Stimulated activated naive B cell treated with anti-CD40 and anti-IgM and Interleukin-4, amounts not matched to agents 10 μg/mL and 1 μg/mL and 100 μg/mL, for 72 hours (primary cell): ENCODE measurements at regions not wholly inside any gene's neighbourhood (a gene's known extent, or its start where the extent isn't known, plus 50 kb on each side); places are given as distances from the start of the nearest gene placed in this dataset.

Experiments used
- ATAC-seq, 2 donors: fragments of 150-1000 bp; cut with Tn5 transposase; replicated peaks; 2 replicates each; pipeline ENCODE4 v1.10.0; 2021; ENCODE audit warnings: moderate library complexity in 1 of 2
- DNase-seq: peaks from one replicate; pipeline ENCODE4 v3.0.0; 2021
- H3K27ac Mint-ChIP-seq: one replicate; pipeline ENCODE4 v1.8.0; 2022; ENCODE audit warnings: mild to moderate bottlenecking, mixed read lengths
- H3K27me3 Mint-ChIP-seq, 2 donors: one replicate each; pipeline ENCODE4 v1.8.0; 2022; ENCODE audit warnings: mixed read lengths in 2 of 2
- H3K36me3 Mint-ChIP-seq, 2 donors: one replicate each; pipeline ENCODE4 v1.8.0; 2022; ENCODE audit warnings: mixed read lengths in 2 of 2, mild to moderate bottlenecking in 1 of 2
- H3K4me1 Mint-ChIP-seq, 2 donors: one replicate each; pipeline ENCODE4 v1.8.0; 2022; ENCODE audit warnings: mixed read lengths in 2 of 2, mild to moderate bottlenecking in 1 of 2
- H3K4me3 Mint-ChIP-seq, 2 donors: one replicate each; pipeline ENCODE4 v1.8.0; 2022; ENCODE audit warnings: mild to moderate bottlenecking in 2 of 2, mixed read lengths in 2 of 2, moderate library complexity in 1 of 2
- H3K9me3 Mint-ChIP-seq, 2 donors: one replicate each; pipeline ENCODE4 v1.8.0; 2022; ENCODE audit warnings: mixed read lengths in 2 of 2, mild to moderate bottlenecking in 1 of 2

DNA sequence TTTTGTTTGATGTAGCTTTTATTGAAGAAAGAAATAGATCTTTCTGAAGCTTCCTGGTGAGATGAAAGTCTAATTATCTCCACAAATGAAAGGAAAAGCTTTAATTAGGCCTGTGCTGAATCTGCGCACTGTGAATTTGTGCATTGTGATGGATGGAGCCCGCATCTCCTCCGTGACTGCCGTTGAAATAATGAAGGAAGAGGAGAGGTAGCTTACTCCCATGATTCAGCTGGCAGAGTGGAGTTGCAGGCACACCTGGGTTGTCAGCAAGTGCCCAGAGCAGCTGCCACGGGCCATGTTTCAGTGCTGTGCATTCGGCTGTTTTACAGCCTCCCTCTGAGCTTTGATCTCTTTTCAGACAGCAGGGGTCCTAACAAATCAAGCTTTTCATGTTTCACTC lies 735.3 kb upstream of the TENM3 start:
- ATAC-seq (no peak), DNase-seq (no peak)
- no peak overlapping the region for H3K27ac Mint-ChIP-seq
- H3K4me3 Mint-ChIP-seq: no peak overlapping the region
- H3K9me3 Mint-ChIP-seq: no peaks in the 10 kb centered on the region
- H3K27me3 Mint-ChIP-seq: no peaks in the 10 kb centered on the region
- no peaks in the 10 kb centered on the region for H3K4me1 Mint-ChIP-seq
- no peaks in the 10 kb centered on the region for H3K36me3 Mint-ChIP-seq

DNA sequence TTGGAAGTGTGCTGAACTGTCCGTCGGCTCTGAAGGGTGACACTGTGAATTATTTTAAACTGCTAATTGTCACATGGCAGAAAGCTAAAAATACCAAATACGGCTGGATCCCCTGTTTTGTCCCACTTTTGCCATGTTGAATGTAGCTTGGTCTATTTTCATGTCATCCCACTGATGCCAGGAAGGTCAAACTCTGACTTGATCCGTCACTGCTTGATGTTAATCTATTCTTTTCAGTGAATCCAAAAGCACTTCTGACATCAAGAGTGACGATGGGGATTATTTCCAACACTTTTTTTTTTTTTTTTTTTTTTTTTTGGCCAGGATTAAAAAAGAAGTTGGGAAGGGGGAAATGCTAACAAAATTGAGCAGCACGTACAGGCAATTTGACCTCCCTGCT lies 734.6 kb upstream of the TENM3 start:
- no peaks in the 10 kb centered on the region for H3K4me1 Mint-ChIP-seq
- DNase-seq (no peak), ATAC-seq (no peak)
- no peaks in the 10 kb centered on the region for H3K36me3 Mint-ChIP-seq
- no peak overlapping the region for H3K27ac Mint-ChIP-seq
- no peaks in the 10 kb centered on the region for H3K9me3 Mint-ChIP-seq
- H3K4me3 Mint-ChIP-seq: no peak overlapping the region
- no peaks in the 10 kb centered on the region for H3K27me3 Mint-ChIP-seq

DNA sequence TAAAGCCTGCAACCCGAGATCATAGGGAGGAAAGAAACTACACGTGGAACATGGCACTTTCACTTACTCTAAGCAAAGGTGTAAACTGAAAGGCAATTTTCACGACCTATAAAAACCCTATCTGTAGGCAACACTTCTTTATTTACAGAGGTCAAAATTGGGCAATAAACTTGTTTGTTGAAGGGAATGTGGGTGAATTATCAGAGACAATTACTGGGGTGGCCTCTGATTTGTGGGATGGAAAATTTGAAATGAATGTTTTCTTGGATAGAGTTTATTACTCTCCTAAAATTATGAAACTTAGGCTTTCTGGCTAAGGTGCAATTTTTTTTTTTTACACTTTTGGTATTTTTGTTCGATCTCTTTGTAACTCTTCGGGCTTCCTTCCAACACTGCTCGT lies 734.1 kb upstream of the TENM3 start:
- no peaks in the 10 kb centered on the region for H3K27me3 Mint-ChIP-seq
- DNase-seq: no peak
- no peaks in the 10 kb centered on the region for H3K36me3 Mint-ChIP-seq
- no peak for ATAC-seq
- no peaks in the 10 kb centered on the region for H3K4me1 Mint-ChIP-seq
- no peak overlapping the region for H3K4me3 Mint-ChIP-seq
- no peak overlapping the region for H3K27ac Mint-ChIP-seq
- no peaks in the 10 kb centered on the region for H3K9me3 Mint-ChIP-seq

DNA sequence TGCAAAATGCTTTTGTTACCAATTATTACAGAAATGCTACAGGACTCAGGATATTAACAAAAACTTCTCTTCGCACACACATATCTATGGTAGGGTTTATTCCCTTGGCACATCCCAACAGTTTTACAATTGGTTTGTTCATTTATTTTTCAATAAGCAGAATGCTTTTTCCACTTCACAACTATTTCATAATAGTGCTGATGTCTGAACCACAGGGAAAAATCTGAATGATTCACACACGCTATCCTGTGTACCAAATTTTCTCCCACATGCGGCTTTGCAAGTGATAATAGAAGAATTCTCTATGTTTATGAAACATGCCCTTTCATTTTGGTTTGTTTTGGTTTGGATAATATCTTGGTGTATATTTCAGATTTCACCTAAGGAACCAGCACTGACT lies 725.7 kb upstream of the TENM3 start:
- Mint-ChIP-seq H3K27ac (no peak overlapping the region), H3K36me3 (no peaks in the 10 kb centered on the region), H3K4me3 (no peak overlapping the region), H3K9me3 (peaks cover 0 to 3% of the 10 kb centered on the region in 2 donors), H3K27me3 (no peaks in the 10 kb centered on the region), H3K4me1 (no peaks in the 10 kb centered on the region)
- ATAC-seq (no peak), DNase-seq (no peak)

DNA sequence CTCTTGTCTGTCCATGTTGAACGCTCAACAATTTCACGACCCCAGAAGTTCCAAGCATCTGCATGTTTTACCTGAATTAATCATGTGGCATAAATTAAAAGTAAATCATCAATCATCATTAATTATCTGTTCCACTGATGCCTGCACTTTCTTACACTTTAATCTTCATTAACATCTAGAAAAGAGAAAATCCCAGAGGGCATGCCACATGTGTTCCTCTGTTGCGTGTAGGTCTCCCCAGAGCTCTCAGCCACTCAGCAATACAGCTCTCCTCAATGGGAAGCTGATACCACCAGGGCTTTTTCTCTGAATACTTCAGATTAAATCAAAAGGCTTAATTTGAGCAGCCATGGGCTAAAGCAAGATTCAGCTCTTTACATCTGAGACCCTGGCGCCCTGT lies 722.4 kb upstream of the TENM3 start:
- H3K36me3 Mint-ChIP-seq: no peaks in the 10 kb centered on the region
- no peaks in the 10 kb centered on the region for H3K9me3 Mint-ChIP-seq
- no peak for ATAC-seq
- H3K4me3 Mint-ChIP-seq: no peak overlapping the region
- H3K27me3 Mint-ChIP-seq: no peaks in the 10 kb centered on the region
- no peak overlapping the region for H3K27ac Mint-ChIP-seq
- peaks cover 0 to 2% of the 10 kb centered on the region in 2 donors for H3K4me1 Mint-ChIP-seq
- DNase-seq: no peak

DNA sequence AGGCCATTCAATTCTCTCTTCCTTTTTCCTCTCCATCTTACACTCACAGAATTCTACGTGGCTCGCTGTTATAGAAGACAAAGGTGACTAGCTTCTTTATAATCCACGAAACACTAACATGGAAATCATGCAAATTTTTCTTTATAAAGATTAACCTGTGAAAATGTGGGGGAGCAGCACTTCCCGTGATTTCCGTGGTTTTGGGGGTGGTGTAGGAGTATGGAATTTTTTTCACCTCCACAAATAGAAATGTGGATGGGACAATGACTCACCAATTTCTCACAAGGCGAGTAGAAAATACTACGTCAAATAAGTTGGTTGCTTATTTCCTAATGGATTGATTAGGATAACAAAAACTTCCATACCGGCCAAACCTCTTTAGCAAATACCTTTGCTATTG lies 719.2 kb upstream of the TENM3 start:
- Mint-ChIP-seq H3K9me3 (no peaks in the 10 kb centered on the region), H3K27me3 (no peaks in the 10 kb centered on the region), H3K27ac (no peak overlapping the region), H3K4me3 (no peak overlapping the region), H3K36me3 (no peaks in the 10 kb centered on the region), H3K4me1 (peaks cover 0 to 2% of the 10 kb centered on the region in 2 donors)
- ATAC-seq (no peak), DNase-seq (no peak)

DNA sequence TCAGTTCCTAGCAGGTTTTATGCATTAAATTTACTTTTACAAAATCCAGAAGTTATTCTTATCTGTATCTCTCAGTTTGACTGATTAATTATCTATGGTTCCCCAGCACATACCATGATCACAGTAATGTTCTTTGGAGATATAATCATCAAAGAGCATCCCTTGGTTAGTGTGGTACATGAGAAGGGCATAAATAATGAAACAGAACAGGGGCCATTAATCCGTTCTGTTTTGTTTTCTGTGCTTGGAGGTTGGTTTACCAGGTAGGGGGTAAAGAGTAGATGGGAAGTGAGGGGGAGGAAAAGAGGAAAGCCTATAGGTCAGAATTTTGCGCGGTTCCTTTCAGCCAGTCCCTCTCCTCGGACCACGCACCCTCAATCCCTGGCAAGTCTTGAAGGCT lies 718.7 kb upstream of the TENM3 start:
- DNase-seq (no peak), ATAC-seq (no peak)
- H3K4me1 Mint-ChIP-seq: peaks cover 0 to 2% of the 10 kb centered on the region in 2 donors
- H3K27me3 Mint-ChIP-seq: no peaks in the 10 kb centered on the region
- H3K27ac Mint-ChIP-seq: no peak overlapping the region
- no peak overlapping the region for H3K4me3 Mint-ChIP-seq
- H3K36me3 Mint-ChIP-seq: no peaks in the 10 kb centered on the region
- no peaks in the 10 kb centered on the region for H3K9me3 Mint-ChIP-seq

DNA sequence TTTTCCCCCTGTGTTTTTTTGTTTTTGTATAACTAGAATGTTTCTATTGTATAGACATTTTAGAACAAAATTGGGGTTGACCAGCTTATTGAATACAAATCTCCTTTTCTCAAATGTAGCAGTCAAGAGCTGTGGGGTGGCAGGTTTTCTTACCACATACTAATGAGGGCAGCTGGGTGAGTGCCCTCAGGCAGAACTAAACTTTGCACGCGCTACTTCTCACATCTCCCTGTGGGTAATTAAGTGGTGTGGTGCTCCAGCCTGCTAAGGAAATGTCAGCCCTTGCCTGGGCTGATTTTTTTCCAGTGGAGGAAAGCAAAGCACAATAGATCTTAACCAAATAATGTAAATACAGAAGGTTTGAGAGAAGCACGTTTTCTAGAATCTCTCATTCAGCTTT lies 717.6 kb upstream of the TENM3 start:
- Mint-ChIP-seq H3K4me1 (peaks cover 0 to 2% of the 10 kb centered on the region in 2 donors), H3K36me3 (no peaks in the 10 kb centered on the region), H3K9me3 (no peaks in the 10 kb centered on the region), H3K27me3 (no peaks in the 10 kb centered on the region), H3K27ac (no peak overlapping the region), H3K4me3 (no peak overlapping the region)
- DNase-seq (no peak), ATAC-seq (no peak)

DNA sequence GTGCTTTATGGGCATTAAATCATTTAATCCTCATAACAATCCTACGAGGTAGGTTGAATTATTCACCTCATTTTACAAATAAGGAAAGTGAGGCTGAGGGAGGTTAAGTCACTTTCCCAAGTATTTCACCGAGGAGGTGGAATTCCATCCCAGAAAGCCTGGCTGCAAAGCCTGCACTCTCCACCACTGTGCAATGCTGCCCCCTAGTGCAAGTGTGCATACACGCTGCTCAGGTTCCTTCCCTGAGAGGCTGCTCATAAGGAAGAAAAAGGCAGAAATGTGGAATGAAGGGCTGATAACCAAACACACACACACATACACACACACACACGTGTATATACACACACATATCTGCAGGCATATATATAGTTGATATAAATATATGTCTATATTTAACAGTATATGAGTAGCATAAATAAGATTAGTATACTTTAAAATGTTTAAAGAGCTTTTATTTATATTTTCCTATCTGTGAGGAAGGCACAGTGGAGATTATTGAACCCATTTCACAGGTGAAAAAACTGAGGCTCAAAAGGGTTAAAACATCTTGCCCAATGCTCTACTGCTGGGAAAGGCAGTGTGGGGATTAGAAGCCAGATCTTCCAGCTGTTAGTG lies 714.5 kb upstream of the TENM3 start:
- Mint-ChIP-seq H3K4me3 (no peak overlapping the region), H3K9me3 (no peaks in the 10 kb centered on the region), H3K36me3 (no peaks in the 10 kb centered on the region), H3K4me1 (peaks cover 0 to 2% of the 10 kb centered on the region in 2 donors), H3K27ac (no peak overlapping the region), H3K27me3 (no peaks in the 10 kb centered on the region)
- DNase-seq (no peak), ATAC-seq (peak; percentile 29 to 41)

DNA sequence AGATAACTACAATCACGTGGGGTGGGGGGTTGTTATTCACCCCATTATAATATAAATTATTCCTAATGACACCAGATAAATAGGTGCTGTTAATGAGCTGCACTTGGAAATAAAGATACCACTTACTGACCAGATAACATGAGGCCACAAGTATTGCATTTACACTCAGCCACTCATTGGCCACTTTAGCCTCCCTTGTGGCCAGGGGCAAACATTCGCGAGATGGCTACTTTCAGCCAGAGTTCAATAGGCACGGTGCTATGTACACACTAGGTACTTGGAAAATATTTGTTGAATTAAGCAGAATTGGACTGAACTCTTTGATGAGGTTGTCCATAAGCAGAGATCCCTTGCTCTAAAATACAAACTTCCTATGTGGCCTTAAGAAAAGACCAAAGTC lies 713.7 kb upstream of the TENM3 start:
- Mint-ChIP-seq H3K27me3 (no peaks in the 10 kb centered on the region), H3K4me1 (peaks cover 0 to under 1% of the 10 kb centered on the region in 2 donors)

DNA sequence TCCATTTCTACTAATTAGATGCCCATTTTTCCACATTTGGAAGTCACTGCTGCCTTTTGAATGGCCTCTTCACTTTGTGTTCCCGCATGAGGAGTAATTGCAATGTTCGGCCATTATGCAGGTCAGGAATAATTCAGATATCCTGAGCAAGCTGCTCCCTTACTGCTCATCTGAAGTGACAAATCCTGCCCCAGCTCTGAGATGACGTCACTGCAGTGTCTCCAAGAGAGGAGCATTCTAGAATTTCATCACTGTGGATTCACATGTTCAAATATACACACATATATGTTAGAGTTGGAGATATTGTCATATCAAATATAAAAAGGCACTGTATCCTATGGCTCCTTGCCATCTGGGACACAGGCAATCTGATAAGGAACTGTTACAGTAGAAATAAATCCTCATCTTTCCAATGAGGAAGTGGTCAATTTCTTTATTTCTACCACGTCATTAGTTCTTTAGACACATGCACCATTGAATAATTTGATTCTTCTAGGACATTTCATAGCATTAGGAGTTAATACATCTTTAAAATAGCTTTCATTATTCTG lies 706.9 kb upstream of the TENM3 start:
- no peaks in the 10 kb centered on the region for H3K9me3 Mint-ChIP-seq
- no peak overlapping the region for H3K4me3 Mint-ChIP-seq

More for the DNA sequence above, 713.7 kb upstream of the TENM3 start:
- Mint-ChIP-seq H3K27ac (no peak overlapping the region), H3K36me3 (no peaks in the 10 kb centered on the region), H3K9me3 (no peaks in the 10 kb centered on the region), H3K4me3 (no peak overlapping the region)
- ATAC-seq (no peak), DNase-seq (no peak)

DNA sequence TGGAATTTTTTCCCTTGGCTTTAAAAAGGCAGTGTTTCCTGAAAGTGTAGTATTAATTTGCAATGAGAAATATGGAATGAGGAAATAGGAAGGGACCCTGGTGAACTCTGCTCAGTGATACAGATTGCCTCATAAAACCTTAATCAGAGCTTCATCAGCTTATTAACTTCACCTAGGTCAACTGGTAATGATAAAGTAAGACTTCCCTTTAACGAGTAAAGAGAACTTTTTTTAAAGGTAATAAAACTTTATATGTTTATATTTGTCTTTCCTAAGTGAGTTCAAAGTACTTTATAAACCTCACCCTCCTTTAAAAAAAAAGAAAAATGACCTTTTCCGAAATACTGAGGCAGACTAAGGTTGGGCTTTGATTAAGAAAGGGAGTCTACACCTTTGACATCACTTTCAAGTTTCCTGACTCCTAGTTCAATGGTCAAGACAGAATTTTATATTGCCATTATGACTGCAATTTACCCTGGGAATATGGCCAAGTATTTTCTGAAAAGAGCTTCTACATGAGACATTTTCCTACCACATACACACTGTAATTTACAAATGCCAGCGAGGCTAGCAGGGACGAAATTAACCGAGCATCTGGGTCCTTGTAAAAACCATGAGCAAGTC lies 706.3 kb upstream of the TENM3 start:
- DNase-seq: no peak
- Mint-ChIP-seq H3K4me1 (no peaks in the 10 kb centered on the region), H3K27ac (no peak overlapping the region), H3K36me3 (no peaks in the 10 kb centered on the region), H3K27me3 (no peaks in the 10 kb centered on the region), H3K9me3 (peaks cover 0 to 4% of the 10 kb centered on the region in 2 donors), H3K4me3 (no peak overlapping the region)
- no peak for ATAC-seq

More for the DNA sequence above, 706.9 kb upstream of the TENM3 start:
- Mint-ChIP-seq H3K4me1 (no peaks in the 10 kb centered on the region), H3K27ac (no peak overlapping the region), H3K36me3 (no peaks in the 10 kb centered on the region), H3K27me3 (no peaks in the 10 kb centered on the region)
- ATAC-seq (no peak), DNase-seq (no peak)

DNA sequence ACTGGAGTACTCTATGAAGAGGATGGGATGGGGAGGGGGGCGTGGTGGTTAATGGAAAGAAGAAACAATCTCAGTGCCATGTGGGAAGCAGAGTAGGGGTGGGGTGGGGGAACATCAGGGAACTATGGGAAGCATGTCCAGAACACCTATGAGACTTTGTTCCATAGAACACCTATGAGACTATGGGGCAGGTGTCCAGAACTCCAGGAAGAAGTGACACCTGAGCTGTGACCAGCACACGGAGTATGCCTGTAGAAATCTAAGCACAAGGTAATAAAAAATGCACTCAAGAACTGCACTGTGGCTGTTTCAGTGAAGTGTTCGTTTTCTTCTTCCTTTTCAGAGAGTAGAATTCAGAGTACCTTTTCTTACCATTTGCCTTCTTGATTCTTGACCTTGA lies 704.8 kb upstream of the TENM3 start:
- H3K27me3 Mint-ChIP-seq: no peaks in the 10 kb centered on the region
- H3K36me3 Mint-ChIP-seq: no peaks in the 10 kb centered on the region
- no peak for DNase-seq

DNA sequence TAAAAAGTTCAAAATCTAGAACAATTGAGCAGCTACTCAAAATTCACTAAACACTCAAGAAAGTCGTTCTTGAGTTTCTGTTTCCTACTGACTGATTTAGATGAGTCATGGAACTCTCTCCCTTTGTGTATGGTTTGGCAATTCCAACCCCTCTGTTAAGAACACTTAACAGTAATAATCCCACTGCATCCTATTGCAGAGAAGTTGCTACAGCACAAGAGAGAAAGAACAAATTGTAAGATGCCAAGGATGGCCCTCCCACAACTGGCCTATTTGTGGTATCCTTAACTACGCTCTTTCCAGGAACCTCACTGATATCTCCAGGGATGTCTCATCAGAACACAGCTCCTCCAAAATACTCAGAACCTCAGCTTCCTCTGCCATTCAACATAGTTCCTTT lies 701.8 kb upstream of the TENM3 start:
- H3K36me3 Mint-ChIP-seq: no peaks in the 10 kb centered on the region
- no peak for DNase-seq
- H3K4me1 Mint-ChIP-seq: no peaks in the 10 kb centered on the region
- H3K27me3 Mint-ChIP-seq: no peaks in the 10 kb centered on the region
- H3K4me3 Mint-ChIP-seq: no peak overlapping the region
- H3K27ac Mint-ChIP-seq: no peak overlapping the region
- ATAC-seq: no peak
- H3K9me3 Mint-ChIP-seq: peaks cover 0 to 6% of the 10 kb centered on the region in 2 donors

More for the DNA sequence above, 704.8 kb upstream of the TENM3 start:
- no peak for ATAC-seq
- H3K4me3 Mint-ChIP-seq: no peak overlapping the region
- H3K27ac Mint-ChIP-seq: no peak overlapping the region
- H3K9me3 Mint-ChIP-seq: peaks cover 0 to 6% of the 10 kb centered on the region in 2 donors
- no peaks in the 10 kb centered on the region for H3K4me1 Mint-ChIP-seq

DNA sequence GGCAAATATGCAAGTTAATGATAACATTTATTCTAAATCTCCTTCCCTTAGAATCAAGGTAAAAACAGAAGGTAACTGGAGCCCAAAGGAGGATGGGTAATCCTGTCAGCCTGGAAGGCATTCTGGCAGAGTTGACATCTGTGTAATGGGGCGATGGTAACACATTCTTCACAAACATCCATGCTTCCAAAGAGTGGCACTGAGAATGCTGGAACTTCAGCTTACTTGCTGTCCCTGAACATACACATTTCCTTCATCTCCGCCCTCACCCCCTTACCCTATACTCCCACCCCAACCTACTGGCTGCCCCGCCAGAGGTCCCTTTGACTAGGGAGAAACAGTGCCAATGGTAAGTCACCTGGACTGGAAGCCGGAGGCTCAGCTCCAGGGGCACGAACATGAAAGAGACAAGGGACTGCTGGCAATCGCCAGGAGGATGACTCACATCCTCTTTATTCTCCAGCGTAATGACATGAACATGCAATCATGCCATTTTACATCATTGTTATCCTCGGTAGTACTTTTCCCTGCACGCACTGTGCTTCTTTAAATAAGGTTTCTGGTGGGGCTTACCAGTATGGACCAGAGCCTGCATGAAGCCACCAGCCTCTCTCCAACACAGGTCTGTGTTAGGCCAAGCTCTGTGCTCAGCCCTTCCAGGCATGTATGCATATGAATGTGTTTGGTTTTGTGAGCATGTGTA lies 694.2 kb upstream of the TENM3 start:
- H3K27ac Mint-ChIP-seq: no peak overlapping the region
- H3K36me3 Mint-ChIP-seq: no peaks in the 10 kb centered on the region
- no peak for ATAC-seq
- H3K4me1 Mint-ChIP-seq: no peaks in the 10 kb centered on the region
- H3K9me3 Mint-ChIP-seq: peaks cover 2 to 3% of the 10 kb centered on the region in 2 donors
- DNase-seq: no peak
- H3K4me3 Mint-ChIP-seq: no peak overlapping the region
- no peaks in the 10 kb centered on the region for H3K27me3 Mint-ChIP-seq
